HG03135 (cell line): ENCODE measurements at regions not wholly inside any gene's neighbourhood (a gene's known extent, or its start where the extent isn't known, plus 50 kb on each side); places are given as distances from the start of the nearest gene placed in this dataset.
"Not testable (repeated sequence)": the region's sequence is repeated elsewhere in the genome, so short reads cannot be mapped to it uniquely, and the experiment has no call there.

ENCODE experiments used
- ATAC-seq: cut with Tn5 transposase; IDR thresholded peaks from one replicate; pipeline ENCODE4 v1.9.1; 2021; ENCODE audit warnings: mild to moderate bottlenecking, moderate library complexity; ENCODE audit not compliant: unreplicated experiment

DNA sequence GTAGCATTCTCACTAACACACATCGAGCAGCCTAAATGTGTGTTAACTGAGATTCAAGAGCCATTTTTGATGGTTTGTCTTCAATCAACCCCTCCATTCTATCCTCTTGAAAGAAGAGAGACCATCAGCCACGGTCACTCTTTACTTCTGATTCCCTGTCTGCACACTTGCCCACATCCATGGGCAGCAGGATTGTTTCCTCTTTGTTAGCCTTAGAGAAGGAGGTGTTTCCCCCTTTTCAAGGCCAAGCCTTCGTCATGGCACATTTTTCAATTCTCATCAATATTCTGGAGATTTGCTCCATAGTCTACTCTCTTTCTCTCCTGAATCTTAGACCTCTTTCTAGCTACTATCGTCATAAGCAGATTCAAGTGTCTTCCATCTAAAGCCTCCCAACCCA lies 522.4 kb upstream of the NAALADL2 start:
- no peak for ATAC-seq

DNA sequence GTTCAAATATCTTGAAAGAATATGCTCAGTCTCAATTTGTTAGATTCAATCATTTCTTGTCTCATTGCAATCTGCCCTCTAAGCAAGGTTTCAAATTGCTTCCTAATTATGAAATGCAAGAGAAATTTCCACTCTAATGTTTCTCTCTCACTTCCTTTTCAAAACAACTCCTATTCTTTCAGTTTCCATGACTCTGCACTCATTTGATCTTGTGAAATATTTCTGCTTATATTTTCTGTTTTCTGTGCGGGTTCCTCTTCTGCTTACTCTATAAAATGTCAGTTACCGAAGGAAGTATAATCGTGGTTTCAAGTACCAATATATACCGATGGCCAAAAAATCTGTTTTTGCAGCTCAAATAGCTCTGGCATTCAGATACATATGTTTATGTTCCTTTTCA lies 521.9 kb upstream of the NAALADL2 start:
- ATAC-seq: no peak

DNA sequence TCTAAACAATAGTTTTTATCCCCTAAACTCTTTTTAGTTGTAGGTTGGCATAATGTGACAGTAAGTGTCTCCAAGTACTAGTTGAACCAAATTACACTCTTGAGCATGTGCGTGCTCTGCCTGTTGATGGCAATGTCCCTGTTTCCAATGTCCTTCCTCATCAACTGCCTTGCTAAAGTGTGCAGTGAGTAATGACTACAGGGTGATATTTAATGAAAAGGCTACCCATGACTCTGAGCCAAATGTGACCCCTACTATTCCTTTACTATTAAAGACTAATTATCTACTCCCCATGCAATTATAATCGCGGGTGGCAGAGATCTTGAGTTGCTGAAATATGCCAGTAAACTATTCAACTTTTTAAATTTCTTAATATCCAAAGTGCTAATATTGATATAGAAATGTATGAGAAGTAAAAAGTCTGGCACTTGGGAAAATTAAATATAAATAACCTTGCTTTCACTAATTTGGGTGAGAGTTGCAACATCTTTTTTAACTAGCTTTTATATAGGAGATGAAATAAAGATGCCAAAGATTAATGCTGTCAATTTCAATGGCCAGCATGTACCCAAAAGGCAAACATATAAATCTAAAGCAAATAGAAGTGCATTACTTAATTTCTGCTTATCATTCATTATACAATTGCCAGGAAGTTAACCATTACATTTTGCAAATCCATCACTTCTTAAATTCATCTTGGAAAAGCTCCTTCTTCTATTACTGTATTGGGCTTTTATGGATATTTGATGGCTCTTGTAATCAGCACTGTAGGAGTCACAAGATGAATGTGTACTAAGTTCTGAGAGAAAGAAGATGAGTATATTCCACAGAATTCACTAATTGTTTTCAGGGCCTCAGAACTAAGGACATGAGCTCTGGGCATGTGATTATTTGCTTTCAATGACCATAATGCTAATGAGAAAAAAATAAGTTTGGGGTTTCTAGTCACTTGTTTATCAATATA lies 518.2 kb upstream of the NAALADL2 start:
- ATAC-seq: no peak

DNA sequence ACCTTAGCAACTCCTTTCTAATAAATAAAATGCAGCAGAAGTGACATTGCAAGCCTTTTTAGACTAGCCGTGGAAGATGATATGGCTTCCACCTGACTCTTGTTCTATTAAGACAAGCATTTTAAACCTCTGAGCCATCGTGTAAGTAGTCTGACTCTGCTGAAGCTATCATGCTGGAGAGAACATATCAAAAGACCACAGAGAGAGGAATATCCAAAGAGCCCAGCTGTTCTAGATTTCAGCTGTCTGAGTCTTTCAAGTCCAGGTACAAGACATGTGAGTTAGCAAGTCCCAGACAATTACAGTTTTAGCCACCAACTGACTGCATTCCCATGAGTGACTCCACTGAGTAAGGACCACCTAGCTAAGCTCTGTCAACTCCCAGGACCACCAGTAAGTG lies 517.0 kb upstream of the NAALADL2 start:
- ATAC-seq: no peak

DNA sequence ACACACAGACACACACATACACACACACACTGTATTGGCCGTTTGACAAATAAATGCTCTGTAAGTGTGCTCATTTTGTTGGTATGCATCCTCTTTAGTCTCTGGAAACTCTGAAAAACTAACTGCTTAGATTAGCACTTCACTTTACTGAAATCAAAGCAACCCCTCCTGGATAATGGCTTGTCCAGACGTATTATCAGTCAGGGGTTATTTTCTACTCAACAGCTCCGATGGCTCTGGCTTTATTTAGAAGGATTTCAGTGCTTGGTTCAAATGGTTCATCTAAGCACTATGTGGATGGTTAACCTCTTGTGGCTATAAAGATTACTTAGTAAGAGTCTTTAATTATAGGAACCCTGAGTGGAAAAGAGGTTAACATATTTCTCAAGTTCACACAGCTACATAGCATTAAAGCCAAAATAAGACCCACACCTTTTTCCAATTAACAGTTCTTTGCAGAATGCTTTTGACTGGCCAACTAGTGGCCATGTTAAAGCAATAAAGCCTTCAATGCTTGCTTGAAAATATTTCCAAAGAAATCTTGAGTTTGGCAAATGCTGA lies 516.1 kb upstream of the NAALADL2 start:
- no peak for ATAC-seq

DNA sequence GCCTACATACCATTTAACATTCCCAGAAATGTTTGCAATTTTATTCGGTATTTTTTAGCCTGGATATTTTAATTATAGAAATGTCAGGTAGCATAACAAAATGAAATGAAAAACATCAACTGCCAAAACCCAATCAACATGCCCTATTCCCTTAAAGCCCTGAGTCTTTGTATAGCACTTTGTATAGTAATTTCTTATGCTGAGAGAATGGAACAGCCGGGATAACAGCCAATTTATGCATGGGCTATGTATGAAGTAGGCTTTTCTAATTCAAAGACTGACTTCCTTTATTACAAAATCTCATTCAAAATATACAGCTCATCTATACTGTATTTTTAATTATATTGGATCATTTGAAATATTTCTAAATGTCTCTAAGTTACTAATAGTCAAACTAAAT lies 513.0 kb upstream of the NAALADL2 start:
- no peak for ATAC-seq

DNA sequence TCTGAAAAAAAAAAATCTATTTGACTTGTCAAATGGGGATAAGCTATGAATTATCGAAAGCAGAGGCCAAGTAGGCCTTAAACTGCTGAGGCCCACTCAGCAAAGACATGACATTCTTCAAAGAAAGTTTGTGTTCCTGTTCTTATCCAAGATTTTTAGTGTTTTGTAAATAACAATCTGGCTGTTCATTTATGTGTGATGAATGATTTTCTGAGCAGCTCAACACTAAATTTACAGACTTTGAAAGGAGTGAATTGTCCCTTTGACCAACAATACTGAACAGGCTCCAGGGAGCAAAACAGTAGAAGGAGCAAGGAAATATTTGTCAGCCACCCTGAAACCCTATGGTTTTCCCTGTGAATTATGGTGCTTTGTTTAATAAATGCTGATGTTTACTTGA lies 512.6 kb upstream of the NAALADL2 start:
- ATAC-seq: no peak

DNA sequence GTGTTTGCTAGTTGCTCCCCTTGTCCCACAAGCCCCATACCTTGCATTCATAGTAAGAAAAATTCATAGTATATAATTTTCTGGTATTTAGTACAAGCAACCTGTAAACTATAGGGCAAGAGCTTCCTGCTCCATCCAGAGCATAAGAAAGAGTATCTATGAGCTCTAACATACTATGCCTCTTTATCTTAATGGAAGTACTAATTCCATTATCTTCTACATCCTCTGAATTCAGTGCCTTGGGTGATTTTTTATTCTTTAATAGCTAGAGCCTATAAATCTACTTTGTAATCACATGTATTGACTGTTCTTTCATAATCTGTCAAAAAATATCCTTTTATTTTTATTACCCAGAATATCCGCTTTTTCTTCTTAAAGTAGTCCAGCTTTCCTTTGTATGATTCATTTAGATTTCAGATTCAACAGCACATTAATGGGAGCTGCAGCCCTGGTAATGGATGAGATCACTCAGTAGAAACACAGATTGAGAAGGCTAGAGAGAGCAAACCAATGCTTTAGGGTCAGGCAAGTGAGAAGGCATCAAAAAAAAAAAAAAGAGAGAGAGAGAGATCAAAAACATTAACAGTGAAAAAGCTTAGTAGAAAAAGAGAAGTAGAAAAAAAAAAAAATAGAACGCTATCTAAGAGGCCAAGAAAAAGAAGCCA lies 511.5 kb upstream of the NAALADL2 start:
- no peak for ATAC-seq

DNA sequence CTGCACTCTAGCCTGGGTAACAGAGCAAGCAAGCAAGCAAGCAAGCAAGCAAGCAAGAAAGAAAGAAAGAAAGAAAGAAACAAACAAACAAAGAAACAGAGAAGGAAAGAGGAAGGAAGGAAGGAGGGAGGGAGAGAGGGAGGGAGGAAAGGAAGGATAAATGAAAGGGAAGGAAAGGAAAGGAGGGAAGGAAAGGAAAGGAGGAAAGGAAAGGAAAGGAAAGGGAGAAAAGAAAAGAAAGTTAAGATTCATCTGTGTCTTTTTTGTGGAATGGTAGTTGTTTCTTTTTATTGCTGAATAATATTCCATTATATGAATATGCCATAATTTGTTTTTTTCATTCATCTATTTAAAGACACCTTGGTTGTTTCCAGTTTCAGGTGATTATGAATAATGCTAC lies 506.9 kb upstream of the NAALADL2 start:
- no peak for ATAC-seq

DNA sequence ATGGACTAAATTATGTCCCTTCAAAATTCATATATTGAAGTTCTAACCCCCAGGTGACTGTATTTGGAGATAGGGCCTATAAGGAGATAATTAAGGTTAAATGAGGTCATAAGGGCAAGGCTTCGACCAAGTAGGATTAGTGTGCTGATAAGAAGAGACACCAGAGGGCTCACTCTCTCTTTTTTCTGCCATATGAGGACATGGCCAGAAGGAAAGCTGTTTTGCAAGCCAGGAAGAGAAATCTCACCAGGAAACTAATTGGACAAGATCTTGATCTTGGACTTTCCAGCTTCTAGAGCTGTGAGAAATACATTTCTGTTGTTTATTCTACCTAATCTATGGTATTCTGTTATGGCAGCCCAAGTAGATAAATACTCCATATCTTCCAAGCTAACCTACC lies 503.6 kb upstream of the NAALADL2 start:
- no peak for ATAC-seq

DNA sequence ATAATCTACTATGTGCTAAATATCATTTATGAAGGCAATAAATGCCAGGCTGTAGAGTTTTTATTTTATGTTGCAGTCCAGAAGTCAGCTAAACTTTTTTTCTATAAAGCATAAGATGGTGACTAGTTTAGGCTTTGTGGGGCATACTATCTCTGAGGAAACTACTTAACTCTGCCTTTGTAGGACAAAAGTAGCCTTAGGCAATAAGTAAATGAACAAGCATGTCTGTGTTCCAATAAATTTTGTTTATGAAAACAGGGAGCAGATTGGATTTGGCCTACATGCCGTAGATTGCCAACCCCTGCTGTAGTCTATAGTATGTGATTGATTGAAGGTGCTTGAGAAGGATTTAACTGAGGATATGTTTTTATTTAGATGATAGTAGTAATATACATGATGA lies 502.5 kb upstream of the NAALADL2 start:
- no peak for ATAC-seq

DNA sequence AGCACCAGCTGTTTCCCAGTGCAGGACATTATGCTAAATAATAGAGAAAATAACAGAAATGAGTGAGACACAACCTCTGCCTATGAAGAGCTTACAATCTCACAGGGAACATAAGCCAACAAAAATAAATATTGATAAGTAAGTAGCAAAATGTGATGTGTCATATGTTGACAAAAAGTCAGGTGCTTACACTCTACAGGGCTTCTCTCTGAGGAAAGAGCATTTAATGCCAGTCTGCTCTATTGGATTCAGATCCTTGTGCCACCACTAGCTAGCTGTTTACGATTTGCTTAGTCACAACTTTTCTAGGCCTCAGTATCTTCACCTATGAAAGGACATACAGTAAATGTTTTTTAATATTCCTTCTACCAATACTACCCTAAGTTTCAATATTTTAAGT lies 500.9 kb upstream of the NAALADL2 start:
- no peak for ATAC-seq

DNA sequence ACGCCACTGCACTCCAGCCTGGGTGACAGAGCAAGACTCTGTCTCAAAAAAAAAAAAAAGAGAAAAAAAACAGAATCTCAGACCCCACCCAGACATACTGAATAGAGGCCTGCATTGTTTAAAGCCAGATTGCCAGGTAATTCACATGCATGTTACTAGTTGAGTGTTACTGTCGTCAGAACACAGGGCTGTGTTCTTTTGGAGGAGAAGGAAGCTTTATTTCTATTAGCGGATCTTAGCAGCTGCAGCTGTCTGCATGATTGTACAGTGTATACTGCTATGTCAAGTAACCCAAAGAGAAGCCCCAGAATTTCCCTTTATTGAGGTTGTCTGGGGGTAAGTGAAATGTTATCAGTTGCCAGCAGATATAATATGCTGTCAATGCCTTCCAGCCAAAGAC lies 496.6 kb upstream of the NAALADL2 start:
- ATAC-seq: no peak

DNA sequence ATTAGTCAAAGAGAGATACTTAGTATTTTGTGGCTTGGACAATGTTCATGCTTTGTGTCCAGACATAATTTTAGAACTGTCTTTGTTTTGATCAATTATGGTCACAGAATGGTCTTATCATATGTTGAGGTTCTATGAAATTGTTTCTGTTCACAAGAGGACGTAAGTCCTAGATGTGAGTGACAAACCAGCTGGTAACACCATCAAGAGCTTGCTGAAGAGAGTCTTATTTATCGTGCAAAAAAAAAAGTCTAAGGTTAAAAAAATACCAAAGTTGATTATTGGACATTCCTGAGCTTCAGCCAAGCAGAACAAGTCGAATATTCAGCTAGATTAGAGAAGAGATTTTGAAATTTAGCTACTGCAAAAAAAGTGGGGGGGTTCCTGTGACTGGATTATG lies 495.9 kb upstream of the NAALADL2 start:
- no peak for ATAC-seq

DNA sequence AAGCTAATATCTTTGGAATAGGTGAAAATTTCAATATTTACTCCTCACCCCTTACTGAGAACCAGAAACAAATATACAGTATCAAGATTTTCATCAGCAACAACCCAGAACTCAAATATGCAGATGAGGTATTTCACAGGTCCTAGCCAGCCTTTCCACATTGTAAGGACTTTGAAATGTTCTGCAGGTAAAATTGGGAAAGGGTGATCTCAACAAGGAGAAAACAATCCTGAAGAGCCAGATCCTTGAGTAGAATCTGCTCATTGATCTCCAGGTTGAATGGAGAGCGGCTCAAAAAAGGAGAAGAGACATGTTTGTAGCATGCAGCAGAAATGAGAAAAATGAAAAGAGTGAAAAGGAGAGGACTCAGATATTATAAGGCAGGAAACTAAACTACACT lies 493.3 kb upstream of the NAALADL2 start:
- ATAC-seq: no peak

DNA sequence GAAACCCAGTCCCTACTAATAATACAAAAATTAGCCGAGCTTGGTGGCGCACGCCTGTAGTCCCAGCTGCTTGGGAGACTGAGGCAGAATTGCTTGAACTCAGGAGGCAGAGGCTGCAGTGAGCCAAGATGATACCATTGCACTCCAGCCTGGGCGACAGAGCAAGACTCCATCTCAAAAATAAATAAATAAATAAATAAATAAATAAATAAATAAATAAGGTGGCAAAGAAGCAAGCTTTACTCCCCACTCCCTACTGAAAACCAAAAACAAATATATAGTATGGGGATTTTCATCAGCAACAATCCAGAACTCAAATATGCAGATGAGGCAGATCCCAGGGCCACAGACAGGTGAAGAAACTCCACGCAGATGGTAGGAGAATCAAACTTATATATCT lies 492.2 kb upstream of the NAALADL2 start:
- not testable (repeated sequence) for ATAC-seq

DNA sequence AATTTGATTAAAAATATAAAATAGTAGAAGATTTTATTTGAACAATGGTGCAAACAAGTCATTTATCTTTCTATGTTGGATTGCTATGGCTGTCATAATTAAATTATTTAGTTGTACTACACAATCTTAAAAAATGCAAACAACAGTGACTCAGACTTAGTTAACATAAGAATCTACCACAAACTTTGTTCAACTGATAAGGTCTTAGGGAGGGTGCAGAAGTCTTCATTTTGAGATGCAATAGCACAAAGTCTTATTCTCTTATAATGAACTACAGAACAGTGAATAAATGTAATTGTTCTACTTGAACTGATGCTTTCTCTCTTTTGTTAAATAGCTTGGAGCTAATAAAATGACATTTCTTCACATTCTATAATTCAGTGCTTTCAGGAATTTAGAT lies 482.8 kb upstream of the NAALADL2 start:
- ATAC-seq: no peak

DNA sequence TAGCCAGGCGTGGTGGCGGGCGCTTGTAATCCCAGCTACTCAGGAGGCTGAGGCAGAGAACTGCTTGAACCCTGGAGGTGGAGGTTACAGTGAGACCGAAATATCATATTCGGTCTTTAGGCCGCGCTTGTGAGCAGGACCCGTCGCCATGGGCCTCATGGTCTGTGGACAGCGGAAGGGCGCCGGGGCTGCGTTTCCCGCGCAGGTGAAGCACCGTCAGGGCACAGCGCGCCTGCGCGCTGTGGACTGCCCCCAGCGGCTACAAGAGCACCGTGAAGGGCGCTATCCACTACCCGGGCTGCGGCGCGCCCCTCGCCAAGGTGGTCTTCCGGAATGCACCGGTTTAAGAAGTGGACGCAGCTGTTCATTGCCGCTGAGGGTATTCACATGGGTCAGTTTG lies 482.0 kb upstream of the NAALADL2 start:
- ATAC-seq: no peak

DNA sequence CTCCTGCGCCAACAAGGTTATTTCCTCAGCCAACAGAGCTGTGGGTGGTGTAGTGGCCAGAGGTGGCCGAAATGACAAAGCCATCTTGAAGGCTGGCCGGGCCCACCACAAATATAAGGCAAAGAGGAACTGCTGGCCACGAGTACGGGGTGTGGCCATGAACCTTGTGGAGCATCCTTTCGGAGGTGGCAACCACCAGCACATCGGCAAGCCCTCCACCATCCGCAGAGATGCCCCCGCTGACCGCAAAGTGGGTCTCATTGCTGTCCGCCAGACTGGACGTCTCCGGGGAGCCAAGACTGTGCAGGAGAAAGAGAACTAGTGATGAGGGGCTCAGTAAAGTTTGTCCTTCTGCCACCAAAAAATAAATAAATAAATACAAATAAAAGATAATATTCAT lies 481.4 kb upstream of the NAALADL2 start:
- no peak for ATAC-seq

DNA sequence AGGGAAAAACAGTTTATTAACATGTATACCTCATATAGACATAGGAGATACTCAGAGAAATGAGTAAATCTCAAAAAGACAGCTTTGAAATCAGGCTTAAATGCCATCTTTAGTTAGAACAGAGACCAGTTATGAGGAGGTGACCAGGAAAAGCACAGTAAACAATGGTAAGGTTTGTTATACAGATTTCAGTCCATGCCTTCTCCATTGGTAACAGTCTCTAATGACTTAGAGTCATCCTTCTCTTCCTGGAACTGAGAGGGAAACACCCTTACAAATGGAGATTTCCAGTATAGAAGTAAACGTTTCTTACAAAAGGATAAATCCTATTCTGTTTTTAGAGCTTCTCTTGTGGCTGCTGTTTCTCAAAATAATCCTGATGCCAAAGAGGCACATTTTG lies 476.3 kb upstream of the NAALADL2 start:
- ATAC-seq: no peak

DNA sequence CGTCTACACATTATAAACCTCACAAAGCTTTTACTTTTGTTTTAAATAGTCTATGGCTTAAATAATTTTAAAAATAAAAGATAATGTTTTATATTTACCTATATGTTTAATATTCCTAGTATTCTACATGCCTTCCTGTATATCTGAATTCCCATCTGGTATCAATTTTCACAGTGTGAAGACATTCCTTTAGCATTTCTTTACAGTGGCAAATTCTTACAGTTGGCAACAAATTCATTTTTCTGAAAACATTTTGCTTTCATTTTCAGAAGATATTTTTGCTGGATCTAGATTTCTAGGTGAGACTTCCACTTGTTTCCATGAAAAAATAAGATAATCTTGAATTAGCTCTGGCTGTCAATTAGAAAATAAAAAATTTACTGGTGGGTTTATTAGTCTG lies 471.4 kb upstream of the NAALADL2 start:
- no peak for ATAC-seq

DNA sequence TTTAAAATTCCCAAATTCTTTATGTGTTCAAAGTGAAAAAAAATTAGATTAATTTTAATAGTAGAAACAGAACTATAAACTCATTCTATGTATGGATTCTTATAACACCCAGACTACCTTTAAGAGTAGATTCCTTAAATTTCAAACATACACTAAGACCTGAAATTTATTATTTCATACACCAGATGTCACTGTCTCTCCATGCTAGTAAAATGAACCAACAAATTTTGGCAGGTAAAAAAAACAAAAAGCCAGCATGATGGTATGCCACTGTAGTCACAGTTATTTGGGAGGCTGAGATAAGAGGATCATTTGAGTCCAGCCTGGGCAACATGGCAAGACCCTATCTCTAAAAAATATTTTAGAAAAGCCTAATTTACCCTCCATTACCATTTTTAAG lies 461.3 kb upstream of the NAALADL2 start:
- no peak for ATAC-seq
